ENCODE measurements at regions not wholly inside any gene's neighbourhood (a gene's known extent, or its start where the extent isn't known, plus 50 kb on each side); places are given as distances from the start of the nearest gene placed in this dataset.

DNA sequence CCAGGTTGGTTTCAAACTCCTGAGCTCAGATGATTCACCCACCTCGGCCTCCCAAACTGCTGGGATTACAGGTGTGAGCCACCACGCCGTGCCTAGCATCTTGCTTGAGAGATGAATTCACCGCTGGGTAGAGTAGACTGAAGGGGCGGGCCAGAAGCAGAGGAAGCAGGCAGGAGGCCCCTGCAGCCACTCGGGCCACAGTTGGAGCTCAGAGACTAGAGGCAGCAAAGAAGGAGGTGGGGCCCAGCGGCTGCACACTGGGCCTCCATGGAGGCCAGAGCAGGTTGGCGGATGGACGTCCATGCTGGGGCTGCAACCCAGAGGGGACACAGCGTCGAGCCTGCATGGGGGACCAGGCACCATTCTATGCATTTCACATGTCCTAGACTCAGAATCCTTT lies 88.4 kb upstream of the FGF3 start:
- TF ChIP-seq, protein P1, sequence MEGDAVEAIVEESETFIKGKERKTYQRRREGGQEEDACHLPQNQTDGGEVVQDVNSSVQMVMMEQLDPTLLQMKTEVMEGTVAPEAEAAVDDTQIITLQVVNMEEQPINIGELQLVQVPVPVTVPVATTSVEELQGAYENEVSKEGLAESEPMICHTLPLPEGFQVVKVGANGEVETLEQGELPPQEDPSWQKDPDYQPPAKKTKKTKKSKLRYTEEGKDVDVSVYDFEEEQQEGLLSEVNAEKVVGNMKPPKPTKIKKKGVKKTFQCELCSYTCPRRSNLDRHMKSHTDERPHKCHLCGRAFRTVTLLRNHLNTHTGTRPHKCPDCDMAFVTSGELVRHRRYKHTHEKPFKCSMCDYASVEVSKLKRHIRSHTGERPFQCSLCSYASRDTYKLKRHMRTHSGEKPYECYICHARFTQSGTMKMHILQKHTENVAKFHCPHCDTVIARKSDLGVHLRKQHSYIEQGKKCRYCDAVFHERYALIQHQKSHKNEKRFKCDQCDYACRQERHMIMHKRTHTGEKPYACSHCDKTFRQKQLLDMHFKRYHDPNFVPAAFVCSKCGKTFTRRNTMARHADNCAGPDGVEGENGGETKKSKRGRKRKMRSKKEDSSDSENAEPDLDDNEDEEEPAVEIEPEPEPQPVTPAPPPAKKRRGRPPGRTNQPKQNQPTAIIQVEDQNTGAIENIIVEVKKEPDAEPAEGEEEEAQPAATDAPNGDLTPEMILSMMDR (IDR thresholded peaks at IDR 0.05 in 4 of 5, conservative IDR thresholded peaks at IDR 0.05 in 1 of 5) = no peak
- no peak for TF ChIP-seq POLR2A (IDR thresholded peaks at IDR 0.05)
